ENCODE measurements at regions not wholly inside any gene's neighbourhood (a gene's known extent, or its start where the extent isn't known, plus 50 kb on each side); places are given as distances from the start of the nearest gene placed in this dataset.

- no peak for TF ChIP-seq CTCF (IDR thresholded peaks at IDR 0.05; ENCODE audit: low read length)
- TF ChIP-seq EZH2 (optimal IDR thresholded peaks at IDR 0.05; ENCODE audit: low read depth, low read length), result no peak
Measured at GRCh38 chr2:82837588-82838304, 1621.3 kb downstream of the SUCLG1 start.
